ENCODE measurements at regions not wholly inside any gene's neighbourhood (a gene's known extent, or its start where the extent isn't known, plus 50 kb on each side); places are given as distances from the start of the nearest gene placed in this dataset.

- 93% methylated on average over 1 of the region's 1 CpG for WGBS
These were observed 90.3 kb upstream of the UBL3 start for GRCh38 chr13:29940715-29941114.

GRCh38 chr13:29939158-29939557 is 88.7 kb upstream of the UBL3 start:
- DNase-seq, result no peak
- no peak overlapping the region for H3K14ac ChIP-seq (ENCODE audit: low read length in 2 of 2)

More at GRCh38 chr13:29940715-29941114, 90.3 kb upstream of the UBL3 start:
- Histone ChIP-seq H3K9ac (ENCODE audit: low read length) (no peak overlapping the region), H3K36me3 (ENCODE audit: control insufficient read depth in 1 of 2, insufficient read depth in 2 of 2, low read depth in 1 of 2, low read length in 2 of 2) (no peaks in the 10 kb centered on the region), H3K23ac (ENCODE audit: low read length in 2 of 2) (no peak overlapping the region), H3K14ac (ENCODE audit: low read length in 2 of 2) (no peak overlapping the region), H2AFZ (ENCODE audit: low read depth, low read length) (no peak overlapping the region), H2BK5ac (ENCODE audit: low read depth, low read length, poor library complexity, severe bottlenecking) (no peak overlapping the region), H3K79me1 (replicated peaks; ENCODE audit: low read length, poor library complexity, severe bottlenecking) (no peaks in the 10 kb centered on the region), H3K27ac (ENCODE audit: low read length, poor library complexity, severe bottlenecking) (no peak overlapping the region), H3K4me1 (ENCODE audit: control insufficient read depth, insufficient read depth, low read depth, low read length) (no peaks in the 10 kb centered on the region), H3K27me3 (ENCODE audit: control insufficient read depth in 1 of 2, insufficient read depth in 1 of 2, low read length in 2 of 2) (peaks cover 8 to 18% of the 10 kb centered on the region in 2 experiments), H3K4me2 (ENCODE audit: low read length, poor library complexity, severe bottlenecking) (no peak overlapping the region), H3K4me3 (ENCODE audit: insufficient read depth in 1 of 2, low read depth in 1 of 2, low read length in 2 of 2) (no peak overlapping the region), H2BK15ac (ENCODE audit: low read depth, poor library complexity, severe bottlenecking) (no peak overlapping the region), H3K18ac (ENCODE audit: low read depth in 1 of 2, low read length in 2 of 2) (no peak overlapping the region), H2BK12ac (ENCODE audit: low read length in 2 of 2) (no peak overlapping the region), H3K9me3 (ENCODE audit: control insufficient read depth, low read length) (no peaks in the 10 kb centered on the region), H4K91ac (ENCODE audit: low read length) (no peak overlapping the region), H3K4ac (ENCODE audit: low read depth in 1 of 2, low read length in 2 of 2) (no peak overlapping the region), H2AK5ac (ENCODE audit: low read length, severe bottlenecking) (no peak overlapping the region), H2BK120ac (ENCODE audit: low read depth, low read length) (no peak overlapping the region), H4K8ac (ENCODE audit: low read length) (no peak overlapping the region)
- no peak for DNase-seq

GRCh38 chr13:29937841-29938240 is 87.4 kb upstream of the UBL3 start:
- H2BK5ac ChIP-seq (ENCODE audit: low read depth, low read length, poor library complexity, severe bottlenecking), result no peak overlapping the region
- no peaks in the 10 kb centered on the region for H3K9me3 ChIP-seq (ENCODE audit: control insufficient read depth, low read length)
- peaks cover 16 to 18% of the 10 kb centered on the region in 2 experiments for H3K27me3 ChIP-seq (ENCODE audit: control insufficient read depth in 1 of 2, insufficient read depth in 1 of 2, low read length in 2 of 2)
- no peak overlapping the region for H3K4ac ChIP-seq (ENCODE audit: low read depth in 1 of 2, low read length in 2 of 2)
- no peak overlapping the region for H3K23ac ChIP-seq (ENCODE audit: low read length in 2 of 2)
- no peak overlapping the region for H2AFZ ChIP-seq (ENCODE audit: low read depth, low read length)
- H2BK120ac ChIP-seq (ENCODE audit: low read depth, low read length), result no peak overlapping the region
- H3K36me3 ChIP-seq (ENCODE audit: control insufficient read depth in 1 of 2, insufficient read depth in 2 of 2, low read depth in 1 of 2, low read length in 2 of 2), result no peaks in the 10 kb centered on the region
- WGBS, result 66% methylated on average over 4 of the region's 4 CpGs
- no peak overlapping the region for H3K14ac ChIP-seq (ENCODE audit: low read length in 2 of 2)
- H4K8ac ChIP-seq (ENCODE audit: low read length), result no peak overlapping the region
- H3K4me1 ChIP-seq (ENCODE audit: control insufficient read depth, insufficient read depth, low read depth, low read length), result no peaks in the 10 kb centered on the region
- H3K18ac ChIP-seq (ENCODE audit: low read depth in 1 of 2, low read length in 2 of 2), result no peak overlapping the region
- no peaks in the 10 kb centered on the region for H3K79me1 ChIP-seq (replicated peaks; ENCODE audit: low read length, poor library complexity, severe bottlenecking)
- H3K4me2 ChIP-seq (ENCODE audit: low read length, poor library complexity, severe bottlenecking), result no peak overlapping the region
- no peak overlapping the region for H3K9ac ChIP-seq (ENCODE audit: low read length)
- no peak for DNase-seq
- H4K91ac ChIP-seq (ENCODE audit: low read length), result no peak overlapping the region
- H3K27ac ChIP-seq (ENCODE audit: low read length, poor library complexity, severe bottlenecking), result no peak overlapping the region
- no peak overlapping the region for H3K4me3 ChIP-seq (ENCODE audit: insufficient read depth in 1 of 2, low read depth in 1 of 2, low read length in 2 of 2)
- H2BK15ac ChIP-seq (ENCODE audit: low read depth, poor library complexity, severe bottlenecking), result no peak overlapping the region
- H2BK12ac ChIP-seq (ENCODE audit: low read length in 2 of 2), result no peak overlapping the region
- no peak overlapping the region for H2AK5ac ChIP-seq (ENCODE audit: low read length, severe bottlenecking)

More at GRCh38 chr13:29939158-29939557, 88.7 kb upstream of the UBL3 start:
- H3K23ac ChIP-seq (ENCODE audit: low read length in 2 of 2), result peak overlapping the region in 1 of 2 experiments; percentile 27
- H2BK5ac ChIP-seq (ENCODE audit: low read depth, low read length, poor library complexity, severe bottlenecking), result no peak overlapping the region
- H3K18ac ChIP-seq (ENCODE audit: low read depth in 1 of 2, low read length in 2 of 2), result no peak overlapping the region
- H2BK12ac ChIP-seq (ENCODE audit: low read length in 2 of 2), result no peak overlapping the region
- H3K4me3 ChIP-seq (ENCODE audit: insufficient read depth in 1 of 2, low read depth in 1 of 2, low read length in 2 of 2), result no peak overlapping the region
- H3K9me3 ChIP-seq (ENCODE audit: control insufficient read depth, low read length), result no peaks in the 10 kb centered on the region
- H3K27ac ChIP-seq (ENCODE audit: low read length, poor library complexity, severe bottlenecking), result no peak overlapping the region
- H3K9ac ChIP-seq (ENCODE audit: low read length), result no peak overlapping the region
- 76% methylated on average over 5 of the region's 5 CpGs for WGBS
- H2BK120ac ChIP-seq (ENCODE audit: low read depth, low read length), result no peak overlapping the region
- H3K4me1 ChIP-seq (ENCODE audit: control insufficient read depth, insufficient read depth, low read depth, low read length), result no peaks in the 10 kb centered on the region
- H3K4me2 ChIP-seq (ENCODE audit: low read length, poor library complexity, severe bottlenecking), result no peak overlapping the region
- H2AK5ac ChIP-seq (ENCODE audit: low read length, severe bottlenecking), result no peak overlapping the region
- H3K79me1 ChIP-seq (replicated peaks; ENCODE audit: low read length, poor library complexity, severe bottlenecking), result no peaks in the 10 kb centered on the region
- no peak overlapping the region for H4K8ac ChIP-seq (ENCODE audit: low read length)
- H4K91ac ChIP-seq (ENCODE audit: low read length), result no peak overlapping the region
- no peaks in the 10 kb centered on the region for H3K36me3 ChIP-seq (ENCODE audit: control insufficient read depth in 1 of 2, insufficient read depth in 2 of 2, low read depth in 1 of 2, low read length in 2 of 2)
- no peak overlapping the region for H2BK15ac ChIP-seq (ENCODE audit: low read depth, poor library complexity, severe bottlenecking)
- no peak overlapping the region for H3K4ac ChIP-seq (ENCODE audit: low read depth in 1 of 2, low read length in 2 of 2)
- no peak overlapping the region for H2AFZ ChIP-seq (ENCODE audit: low read depth, low read length)
- H3K27me3 ChIP-seq (ENCODE audit: control insufficient read depth in 1 of 2, insufficient read depth in 1 of 2, low read length in 2 of 2), result peaks cover 18 to 19% of the 10 kb centered on the region in 2 experiments

- Histone ChIP-seq H3K36me3 (ENCODE audit: control insufficient read depth in 1 of 2, insufficient read depth in 2 of 2, low read depth in 1 of 2, low read length in 2 of 2) (no peaks in the 10 kb centered on the region), H3K27me3 (ENCODE audit: control insufficient read depth in 1 of 2, insufficient read depth in 1 of 2, low read length in 2 of 2) (peaks cover 12 to 18% of the 10 kb centered on the region in 2 experiments), H3K27ac (ENCODE audit: low read length, poor library complexity, severe bottlenecking) (no peak overlapping the region), H3K4me1 (ENCODE audit: control insufficient read depth, insufficient read depth, low read depth, low read length) (no peaks in the 10 kb centered on the region), H3K4me3 (ENCODE audit: insufficient read depth in 1 of 2, low read depth in 1 of 2, low read length in 2 of 2) (no peak overlapping the region), H2BK15ac (ENCODE audit: low read depth, poor library complexity, severe bottlenecking) (no peak overlapping the region), H2AFZ (ENCODE audit: low read depth, low read length) (no peak overlapping the region), H3K4me2 (ENCODE audit: low read length, poor library complexity, severe bottlenecking) (no peak overlapping the region), H4K8ac (ENCODE audit: low read length) (no peak overlapping the region), H3K23ac (ENCODE audit: low read length in 2 of 2) (no peak overlapping the region), H3K9ac (ENCODE audit: low read length) (no peak overlapping the region), H3K9me3 (ENCODE audit: control insufficient read depth, low read length) (no peaks in the 10 kb centered on the region), H2BK5ac (ENCODE audit: low read depth, low read length, poor library complexity, severe bottlenecking) (no peak overlapping the region), H4K91ac (ENCODE audit: low read length) (no peak overlapping the region), H2AK5ac (ENCODE audit: low read length, severe bottlenecking) (no peak overlapping the region), H3K18ac (ENCODE audit: low read depth in 1 of 2, low read length in 2 of 2) (no peak overlapping the region), H3K4ac (ENCODE audit: low read depth in 1 of 2, low read length in 2 of 2) (no peak overlapping the region), H3K14ac (ENCODE audit: low read length in 2 of 2) (no peak overlapping the region), H3K79me1 (replicated peaks; ENCODE audit: low read length, poor library complexity, severe bottlenecking) (no peaks in the 10 kb centered on the region), H2BK12ac (ENCODE audit: low read length in 2 of 2) (no peak overlapping the region), H2BK120ac (ENCODE audit: low read depth, low read length) (no peak overlapping the region)
- WGBS, result 97% methylated on average over 11 of the region's 12 CpGs
- no peak for DNase-seq
These were observed 87.0 kb upstream of the UBL3 start for GRCh38 chr13:29937379-29937778.

All from mesenchymal stem cell (in vitro differentiated cells and primary cell).